Bronchial epithelial cell (primary cell): ENCODE measurements at regions not wholly inside any gene's neighbourhood (a gene's known extent, or its start where the extent isn't known, plus 50 kb on each side); places are given as distances from the start of the nearest gene placed in this dataset.

Source experiments
- DNase-seq: peaks from one replicate; pipeline ENCODE4 v3.0.0-alpha.2; 2010; ENCODE audit warnings: low read depth
- FAIRE-seq: peaks from 2 replicates; lab custom pipeline; 2011; peaks lifted over from hg19 to GRCh38; lab: Jason Lieb, UNC
- H3K27me3 ChIP-seq: 2 replicates; pipeline ENCODE4 v1.5.1; 2011; ENCODE audit warnings: low read length; ENCODE audit not compliant: control insufficient read depth, insufficient read depth
- H3K36me3 ChIP-seq: 2 replicates; pipeline ENCODE4 v1.5.1; 2011; ENCODE audit warnings: low read length; ENCODE audit not compliant: control insufficient read depth, insufficient read depth
- H3K4me3 ChIP-seq: 2 replicates; pipeline ENCODE4 v1.5.1; 2011; ENCODE audit warnings: mild to moderate bottlenecking, low read depth, low read length, control low read depth
- TF ChIP-seq, protein P1 (sequence below): IDR thresholded peaks from 2 replicates; pipeline ENCODE4 v1.5.1; 2011; ENCODE audit warnings: mild to moderate bottlenecking, moderate library complexity, low read length, control low read depth, inconsistent platforms; ENCODE audit not compliant: insufficient read depth, severe bottlenecking

DNA sequence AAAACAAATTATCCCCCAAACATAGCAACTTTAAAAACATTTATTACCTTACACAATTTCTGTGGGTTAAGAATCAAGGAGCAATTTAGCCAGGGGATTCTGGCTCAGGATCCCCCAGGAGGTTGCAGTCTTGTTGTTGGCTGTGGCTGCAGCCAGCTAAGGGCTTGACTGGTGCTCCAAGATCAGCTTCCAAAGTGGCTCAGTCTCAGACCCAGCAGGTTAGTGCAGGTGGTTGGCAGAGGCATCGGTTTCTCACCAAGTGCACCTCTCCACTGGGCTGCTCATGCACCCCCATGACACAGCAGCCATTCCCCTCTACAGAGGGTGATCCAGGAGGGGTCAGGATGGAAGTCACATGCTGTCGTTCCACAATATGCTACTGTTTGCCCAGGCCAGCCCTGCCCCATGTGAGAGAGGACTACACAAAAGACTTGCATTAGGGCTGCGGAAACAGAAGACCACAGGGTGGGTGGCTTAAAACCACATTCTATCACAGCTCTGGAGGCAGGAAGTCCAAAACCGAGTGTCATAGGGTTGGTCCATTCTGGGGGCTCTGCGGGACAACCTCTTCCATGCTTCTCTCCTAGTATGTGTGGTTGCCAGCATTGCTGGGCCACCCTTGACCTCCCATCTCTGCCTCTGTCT, 125.8 kb downstream of the C6orf118 start:
- no peak overlapping the region for H3K4me3 ChIP-seq
- TF ChIP-seq, protein P1, sequence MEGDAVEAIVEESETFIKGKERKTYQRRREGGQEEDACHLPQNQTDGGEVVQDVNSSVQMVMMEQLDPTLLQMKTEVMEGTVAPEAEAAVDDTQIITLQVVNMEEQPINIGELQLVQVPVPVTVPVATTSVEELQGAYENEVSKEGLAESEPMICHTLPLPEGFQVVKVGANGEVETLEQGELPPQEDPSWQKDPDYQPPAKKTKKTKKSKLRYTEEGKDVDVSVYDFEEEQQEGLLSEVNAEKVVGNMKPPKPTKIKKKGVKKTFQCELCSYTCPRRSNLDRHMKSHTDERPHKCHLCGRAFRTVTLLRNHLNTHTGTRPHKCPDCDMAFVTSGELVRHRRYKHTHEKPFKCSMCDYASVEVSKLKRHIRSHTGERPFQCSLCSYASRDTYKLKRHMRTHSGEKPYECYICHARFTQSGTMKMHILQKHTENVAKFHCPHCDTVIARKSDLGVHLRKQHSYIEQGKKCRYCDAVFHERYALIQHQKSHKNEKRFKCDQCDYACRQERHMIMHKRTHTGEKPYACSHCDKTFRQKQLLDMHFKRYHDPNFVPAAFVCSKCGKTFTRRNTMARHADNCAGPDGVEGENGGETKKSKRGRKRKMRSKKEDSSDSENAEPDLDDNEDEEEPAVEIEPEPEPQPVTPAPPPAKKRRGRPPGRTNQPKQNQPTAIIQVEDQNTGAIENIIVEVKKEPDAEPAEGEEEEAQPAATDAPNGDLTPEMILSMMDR, result no peak
- no peaks in the 10 kb centered on the region for H3K36me3 ChIP-seq
- DNase-seq (no peak), FAIRE-seq (no peak)
- no peaks in the 10 kb centered on the region for H3K27me3 ChIP-seq

GRCh38 chr6:165183071-165183470, 126.3 kb downstream of the C6orf118 start:
- FAIRE-seq, result no peak
- H3K36me3 ChIP-seq, result no peaks in the 10 kb centered on the region
- H3K27me3 ChIP-seq, result no peaks in the 10 kb centered on the region
- TF ChIP-seq, protein P1, result no peak
- no peak for DNase-seq
- H3K4me3 ChIP-seq, result no peak overlapping the region

- TF ChIP-seq, protein P1, result no peak
- peak; percentile 94 for DNase-seq
These were observed 127.4 kb downstream of the C6orf118 start for GRCh38 chr6:165181951-165182414.

GRCh38 chr6:165178056-165178455, 131.3 kb downstream of the C6orf118 start:
- DNase-seq (peak; percentile 94), FAIRE-seq (no peak)
- Histone ChIP-seq H3K4me3 (no peak overlapping the region), H3K27me3 (no peaks in the 10 kb centered on the region), H3K36me3 (no peaks in the 10 kb centered on the region)
- TF ChIP-seq, protein P1, result no peak

More at GRCh38 chr6:165181951-165182414, 127.4 kb downstream of the C6orf118 start:
- no peak overlapping the region for H3K4me3 ChIP-seq
- no peaks in the 10 kb centered on the region for H3K36me3 ChIP-seq
- peak; percentile 23 for FAIRE-seq
- no peaks in the 10 kb centered on the region for H3K27me3 ChIP-seq

DNA sequence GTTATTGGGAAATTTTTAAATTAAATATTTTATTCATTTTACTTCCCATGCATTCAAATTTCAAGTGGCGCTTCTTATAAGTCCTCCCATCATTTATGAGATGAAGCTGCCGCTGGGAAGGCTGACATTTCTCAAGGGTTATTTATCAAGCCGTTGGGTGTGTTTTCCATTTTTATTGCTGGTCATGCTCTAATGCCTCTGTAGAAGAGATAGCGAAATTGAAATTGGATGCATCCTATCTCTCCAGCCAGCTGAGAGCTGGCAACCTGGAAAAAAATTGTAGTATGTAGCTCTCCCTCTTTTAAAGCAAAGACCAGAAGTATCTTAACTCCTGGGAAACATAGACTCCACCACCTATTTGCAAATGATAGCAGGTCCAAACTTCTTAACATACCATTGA, 135.9 kb downstream of the C6orf118 start:
- H3K4me3 ChIP-seq, result no peak overlapping the region
- no peak for FAIRE-seq
- no peaks in the 10 kb centered on the region for H3K36me3 ChIP-seq
- DNase-seq, result no peak
- TF ChIP-seq, protein P1, result no peak
- H3K27me3 ChIP-seq, result no peaks in the 10 kb centered on the region

GRCh38 chr6:165167861-165168260, 141.5 kb downstream of the C6orf118 start:
- H3K4me3 ChIP-seq, result no peak overlapping the region
- TF ChIP-seq, protein P1, result no peak
- DNase-seq, result no peak
- no peaks in the 10 kb centered on the region for H3K36me3 ChIP-seq
- no peaks in the 10 kb centered on the region for H3K27me3 ChIP-seq
- no peak for FAIRE-seq
